ENCODE measurements at regions not wholly inside any gene's neighbourhood (a gene's known extent, or its start where the extent isn't known, plus 50 kb on each side); places are given as distances from the start of the nearest gene placed in this dataset.

DNA sequence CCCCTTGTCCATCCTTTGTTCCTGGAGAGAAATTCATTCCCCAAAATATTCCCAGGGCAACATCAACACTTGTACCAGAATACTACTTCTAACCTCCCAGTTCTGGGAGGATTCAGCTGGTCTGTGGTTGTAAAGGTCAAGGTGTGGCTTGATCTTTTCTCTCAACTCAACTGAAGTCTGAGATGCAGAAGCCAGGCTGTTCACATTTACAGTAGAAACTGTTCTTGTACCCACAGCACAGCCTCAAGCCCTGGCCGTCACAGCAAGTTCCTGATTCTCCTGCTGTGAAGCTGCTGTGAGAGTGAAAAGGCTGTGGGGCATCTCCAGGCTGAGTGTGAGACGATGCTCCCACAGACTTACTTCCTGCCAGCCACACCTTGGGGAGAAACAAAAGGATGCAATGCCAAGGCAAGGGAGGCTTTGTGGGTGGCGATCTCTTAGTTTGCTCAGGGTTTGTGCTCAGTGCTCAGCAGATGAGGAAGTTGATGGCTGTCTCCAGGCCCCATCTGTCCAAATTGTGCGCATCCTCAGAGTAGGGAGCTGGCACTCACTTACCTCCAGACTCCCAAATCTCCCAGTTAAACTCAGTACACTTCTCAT is 143.9 kb upstream of the FOXA2 start:
- TF ChIP-seq, protein P1, sequence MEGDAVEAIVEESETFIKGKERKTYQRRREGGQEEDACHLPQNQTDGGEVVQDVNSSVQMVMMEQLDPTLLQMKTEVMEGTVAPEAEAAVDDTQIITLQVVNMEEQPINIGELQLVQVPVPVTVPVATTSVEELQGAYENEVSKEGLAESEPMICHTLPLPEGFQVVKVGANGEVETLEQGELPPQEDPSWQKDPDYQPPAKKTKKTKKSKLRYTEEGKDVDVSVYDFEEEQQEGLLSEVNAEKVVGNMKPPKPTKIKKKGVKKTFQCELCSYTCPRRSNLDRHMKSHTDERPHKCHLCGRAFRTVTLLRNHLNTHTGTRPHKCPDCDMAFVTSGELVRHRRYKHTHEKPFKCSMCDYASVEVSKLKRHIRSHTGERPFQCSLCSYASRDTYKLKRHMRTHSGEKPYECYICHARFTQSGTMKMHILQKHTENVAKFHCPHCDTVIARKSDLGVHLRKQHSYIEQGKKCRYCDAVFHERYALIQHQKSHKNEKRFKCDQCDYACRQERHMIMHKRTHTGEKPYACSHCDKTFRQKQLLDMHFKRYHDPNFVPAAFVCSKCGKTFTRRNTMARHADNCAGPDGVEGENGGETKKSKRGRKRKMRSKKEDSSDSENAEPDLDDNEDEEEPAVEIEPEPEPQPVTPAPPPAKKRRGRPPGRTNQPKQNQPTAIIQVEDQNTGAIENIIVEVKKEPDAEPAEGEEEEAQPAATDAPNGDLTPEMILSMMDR (IDR thresholded peaks at IDR 0.05; ENCODE audit: low read depth, low read length, missing input control), result no peak
- TF ChIP-seq GABPA (IDR thresholded peaks at IDR 0.05 in 1 of 2, conservative IDR thresholded peaks at IDR 0.05 in 1 of 2), result no peak
